ENCODE measurements at regions not wholly inside any gene's neighbourhood (a gene's known extent, or its start where the extent isn't known, plus 50 kb on each side); places are given as distances from the start of the nearest gene placed in this dataset.
A peak's percentile ranks its signal among the peaks of the same experiment; 100 is the strongest.

DNA sequence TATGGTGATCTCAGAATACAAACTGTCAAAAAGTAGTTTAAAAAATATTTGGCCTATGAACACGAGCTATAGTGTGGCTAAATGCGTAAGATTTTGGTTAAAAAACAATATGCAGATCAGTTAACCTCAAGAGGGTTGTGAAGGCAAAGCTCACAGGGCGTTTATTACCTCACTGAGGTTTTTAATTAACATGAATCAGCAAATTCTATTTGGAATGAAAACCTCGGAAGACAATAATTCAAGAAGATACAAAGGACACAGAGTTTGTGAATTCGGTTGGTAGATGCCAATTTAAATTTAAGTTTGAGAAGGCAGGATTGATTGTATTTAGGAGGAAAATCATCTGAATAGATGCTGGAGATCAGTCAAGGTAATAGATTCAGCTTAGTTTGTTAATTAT, 1434.6 kb downstream of the C4orf33 start:
- Histone ChIP-seq H3K27ac (ENCODE audit: low read length) (no peak overlapping the region), H3K27me3 (ENCODE audit: control insufficient read depth, insufficient read depth, low read length) (no peaks in the 10 kb centered on the region), H3K4me1 (ENCODE audit: control insufficient read depth, insufficient read depth, low read length) (no peaks in the 10 kb centered on the region), H3K4me3 (ENCODE audit: low read length) (no peak overlapping the region), H3K9me3 (ENCODE audit: control insufficient read depth, insufficient read depth, low read length) (no peaks in the 10 kb centered on the region), H3K36me3 (ENCODE audit: control insufficient read depth, insufficient read depth, low read length) (no peaks in the 10 kb centered on the region)
- DNase-seq (ENCODE audit: low read depth, low spot score), result no peak
- 100% methylated on average over 1 of the region's 5 CpGs for WGBS (ENCODE audit: insufficient coverage, insufficient read length)

- Histone ChIP-seq H3K27ac (ENCODE audit: low read length) (no peak overlapping the region), H3K4me1 (ENCODE audit: control insufficient read depth, insufficient read depth, low read length) (no peaks in the 10 kb centered on the region), H3K9me3 (ENCODE audit: control insufficient read depth, insufficient read depth, low read length) (no peaks in the 10 kb centered on the region), H3K36me3 (ENCODE audit: control insufficient read depth, insufficient read depth, low read length) (no peaks in the 10 kb centered on the region), H3K27me3 (ENCODE audit: control insufficient read depth, insufficient read depth, low read length) (no peaks in the 10 kb centered on the region), H3K4me3 (ENCODE audit: low read length) (no peak overlapping the region)
- DNase-seq (ENCODE audit: low read depth, low spot score), result no peak
- WGBS (ENCODE audit: insufficient coverage, insufficient read length), result no CpG with 5 or more reads among the region's 1 CpG
Measured at GRCh38 chr4:130534651-130535050, 1438.7 kb downstream of the C4orf33 start.

GRCh38 chr4:130542953-130543352, 1447.0 kb downstream of the C4orf33 start:
- no peaks in the 10 kb centered on the region for H3K4me1 ChIP-seq (ENCODE audit: control insufficient read depth, insufficient read depth, low read length)
- WGBS (ENCODE audit: insufficient coverage, insufficient read length), result no CpG with 5 or more reads among the region's 6 CpGs
- DNase-seq (ENCODE audit: low read depth, low spot score), result no peak

DNA sequence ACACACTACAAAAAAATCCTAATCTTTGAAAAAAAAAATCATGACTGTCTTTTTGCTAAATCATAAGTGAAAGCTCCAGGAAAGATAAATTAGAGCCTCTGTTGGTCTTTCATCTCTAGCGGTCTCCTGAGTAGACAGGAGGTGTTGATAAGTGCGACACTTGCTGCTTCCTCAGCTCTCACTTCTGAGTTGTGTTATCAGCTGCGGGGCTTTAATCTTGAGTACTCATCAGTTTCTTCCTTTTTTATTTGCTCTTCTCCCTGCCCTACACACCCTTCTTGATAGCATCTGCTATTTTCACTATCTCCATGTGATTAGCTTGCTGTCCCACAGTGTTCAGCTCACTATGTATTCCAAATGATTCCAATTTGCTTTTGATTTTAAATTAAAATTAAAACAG, 1449.2 kb downstream of the C4orf33 start:
- Histone ChIP-seq H3K36me3 (ENCODE audit: control insufficient read depth, insufficient read depth, low read length) (no peaks in the 10 kb centered on the region), H3K27ac (ENCODE audit: low read length) (no peak overlapping the region), H3K4me3 (ENCODE audit: low read length) (no peak overlapping the region), H3K27me3 (ENCODE audit: control insufficient read depth, insufficient read depth, low read length) (no peaks in the 10 kb centered on the region), H3K4me1 (ENCODE audit: control insufficient read depth, insufficient read depth, low read length) (no peaks in the 10 kb centered on the region), H3K9me3 (ENCODE audit: control insufficient read depth, insufficient read depth, low read length) (no peaks in the 10 kb centered on the region)
- no peak for DNase-seq (ENCODE audit: low read depth, low spot score)
- no CpG with 5 or more reads among the region's 3 CpGs for WGBS (ENCODE audit: insufficient coverage, insufficient read length)

More at GRCh38 chr4:130542953-130543352, 1447.0 kb downstream of the C4orf33 start:
- Histone ChIP-seq H3K27ac (ENCODE audit: low read length) (no peak overlapping the region), H3K9me3 (ENCODE audit: control insufficient read depth, insufficient read depth, low read length) (no peaks in the 10 kb centered on the region), H3K27me3 (ENCODE audit: control insufficient read depth, insufficient read depth, low read length) (no peaks in the 10 kb centered on the region), H3K36me3 (ENCODE audit: control insufficient read depth, insufficient read depth, low read length) (no peaks in the 10 kb centered on the region), H3K4me3 (ENCODE audit: low read length) (no peak overlapping the region)

DNA sequence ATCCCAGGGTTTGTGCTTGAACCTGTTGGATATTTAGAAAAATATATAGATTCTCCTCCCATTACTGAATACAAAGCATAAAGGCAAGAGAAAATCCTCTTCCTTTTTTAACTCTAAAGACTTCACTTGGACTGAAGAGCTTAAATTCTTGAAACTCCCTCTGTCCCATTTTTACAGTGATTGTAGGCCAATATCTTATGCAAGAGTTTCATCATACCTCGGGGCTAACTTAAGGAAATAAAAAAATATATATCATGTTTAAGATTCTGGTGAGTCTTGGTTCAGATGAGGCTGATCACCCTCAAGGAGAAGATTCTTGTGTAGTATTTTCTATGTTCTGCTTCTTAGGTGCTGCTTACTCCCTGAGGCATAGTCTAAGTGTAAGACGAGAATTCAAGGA, 1449.6 kb downstream of the C4orf33 start:
- no CpG with 5 or more reads among the region's 2 CpGs for WGBS (ENCODE audit: insufficient coverage, insufficient read length)
- H3K4me1 ChIP-seq (ENCODE audit: control insufficient read depth, insufficient read depth, low read length), result no peaks in the 10 kb centered on the region
- no peak overlapping the region for H3K4me3 ChIP-seq (ENCODE audit: low read length)
- no peaks in the 10 kb centered on the region for H3K36me3 ChIP-seq (ENCODE audit: control insufficient read depth, insufficient read depth, low read length)
- H3K9me3 ChIP-seq (ENCODE audit: control insufficient read depth, insufficient read depth, low read length), result no peaks in the 10 kb centered on the region
- no peaks in the 10 kb centered on the region for H3K27me3 ChIP-seq (ENCODE audit: control insufficient read depth, insufficient read depth, low read length)
- no peak overlapping the region for H3K27ac ChIP-seq (ENCODE audit: low read length)
- no peak for DNase-seq (ENCODE audit: low read depth, low spot score)

DNA sequence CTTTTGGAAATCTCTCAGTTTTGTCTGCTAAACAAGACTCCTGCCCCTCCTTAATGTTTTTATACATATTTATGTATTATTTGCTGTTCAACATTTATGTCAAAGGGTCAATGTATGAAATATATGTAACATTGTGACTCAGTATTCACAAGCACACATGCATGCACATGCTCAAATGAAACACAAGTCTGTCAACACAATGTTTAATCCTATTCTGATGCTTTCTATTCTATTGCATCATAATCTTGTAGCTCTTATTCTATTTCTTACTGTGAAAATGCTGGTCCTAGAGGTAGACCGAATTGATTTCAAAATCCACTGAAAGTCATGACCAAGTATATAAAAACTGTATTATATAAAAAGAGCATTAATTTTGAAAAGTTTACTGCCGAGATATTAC, 1463.3 kb downstream of the C4orf33 start:
- H3K4me1 ChIP-seq (ENCODE audit: control insufficient read depth, insufficient read depth, low read length), result no peaks in the 10 kb centered on the region; the same call in 1 of the 2 replicates
- no peak overlapping the region for H3K27ac ChIP-seq (ENCODE audit: low read length)
- H3K9me3 ChIP-seq (ENCODE audit: control insufficient read depth, insufficient read depth, low read length), result no peaks in the 10 kb centered on the region
- DNase-seq (ENCODE audit: low read depth, low spot score), result no peak
- H3K36me3 ChIP-seq (ENCODE audit: control insufficient read depth, insufficient read depth, low read length), result no peaks in the 10 kb centered on the region
- no peaks in the 10 kb centered on the region for H3K27me3 ChIP-seq (ENCODE audit: control insufficient read depth, insufficient read depth, low read length)
- WGBS (ENCODE audit: insufficient coverage, insufficient read length), result no CpG with 5 or more reads among the region's 2 CpGs
- no peak overlapping the region for H3K4me3 ChIP-seq (ENCODE audit: low read length)

- DNase-seq (ENCODE audit: low read depth, low spot score), result peak; percentile 43
- Histone ChIP-seq H3K27ac (ENCODE audit: low read length) (no peak overlapping the region), H3K9me3 (ENCODE audit: control insufficient read depth, insufficient read depth, low read length) (no peaks in the 10 kb centered on the region), H3K4me1 (ENCODE audit: control insufficient read depth, insufficient read depth, low read length) (no peaks in the 10 kb centered on the region; the same call in 1 of the 2 replicates), H3K36me3 (ENCODE audit: control insufficient read depth, insufficient read depth, low read length) (no peaks in the 10 kb centered on the region), H3K27me3 (ENCODE audit: control insufficient read depth, insufficient read depth, low read length) (no peaks in the 10 kb centered on the region), H3K4me3 (ENCODE audit: low read length) (no peak overlapping the region)
- WGBS (ENCODE audit: insufficient coverage, insufficient read length), result no CpG with 5 or more reads among the region's 8 CpGs
Measured at GRCh38 chr4:130563185-130563888, 1467.4 kb downstream of the C4orf33 start.

- Histone ChIP-seq H3K36me3 (ENCODE audit: control insufficient read depth, insufficient read depth, low read length) (no peaks in the 10 kb centered on the region), H3K27me3 (ENCODE audit: control insufficient read depth, insufficient read depth, low read length) (no peaks in the 10 kb centered on the region), H3K4me1 (ENCODE audit: control insufficient read depth, insufficient read depth, low read length) (no peaks in the 10 kb centered on the region; the same call in 1 of the 2 replicates), H3K27ac (ENCODE audit: low read length) (no peak overlapping the region), H3K9me3 (ENCODE audit: control insufficient read depth, insufficient read depth, low read length) (no peaks in the 10 kb centered on the region), H3K4me3 (ENCODE audit: low read length) (no peak overlapping the region)
- no peak for DNase-seq (ENCODE audit: low read depth, low spot score)
- no CpG with 5 or more reads among the region's 1 CpG for WGBS (ENCODE audit: insufficient coverage, insufficient read length)
Measured at GRCh38 chr4:130563889-130564418, 1468.0 kb downstream of the C4orf33 start.

- Histone ChIP-seq H3K9me3 (ENCODE audit: control insufficient read depth, insufficient read depth, low read length) (no peaks in the 10 kb centered on the region), H3K27me3 (ENCODE audit: control insufficient read depth, insufficient read depth, low read length) (no peaks in the 10 kb centered on the region), H3K4me3 (ENCODE audit: low read length) (no peak overlapping the region), H3K36me3 (ENCODE audit: control insufficient read depth, insufficient read depth, low read length) (no peaks in the 10 kb centered on the region), H3K27ac (ENCODE audit: low read length) (no peak overlapping the region), H3K4me1 (ENCODE audit: control insufficient read depth, insufficient read depth, low read length) (no peaks in the 10 kb centered on the region)
- no peak for DNase-seq (ENCODE audit: low read depth, low spot score)
- no CpG with 5 or more reads among the region's 1 CpG for WGBS (ENCODE audit: insufficient coverage, insufficient read length)
Measured at GRCh38 chr4:130568746-130569145, 1472.8 kb downstream of the C4orf33 start.

DNA sequence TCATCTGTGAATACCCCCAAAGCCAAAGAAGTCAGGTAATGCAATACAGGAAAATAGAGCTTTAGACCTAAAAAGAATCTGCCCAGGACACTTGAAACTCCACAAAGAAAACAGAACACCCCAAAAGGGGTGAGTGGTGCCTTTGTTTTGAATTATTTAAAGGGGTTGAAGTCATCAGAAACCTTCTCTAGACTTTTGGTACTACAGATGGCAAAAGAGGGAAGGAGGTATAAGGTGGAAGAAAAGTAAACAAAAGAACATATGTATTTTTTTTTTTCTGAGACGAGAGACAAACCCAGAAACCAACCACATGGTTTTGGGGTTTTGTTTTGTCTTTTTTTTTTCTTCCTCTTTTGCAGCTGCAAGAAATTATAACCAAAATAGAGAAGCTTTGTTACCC, 1477.8 kb downstream of the C4orf33 start:
- WGBS (ENCODE audit: insufficient coverage, insufficient read length), result no CpG with 5 or more reads among the region's 1 CpG

DNA sequence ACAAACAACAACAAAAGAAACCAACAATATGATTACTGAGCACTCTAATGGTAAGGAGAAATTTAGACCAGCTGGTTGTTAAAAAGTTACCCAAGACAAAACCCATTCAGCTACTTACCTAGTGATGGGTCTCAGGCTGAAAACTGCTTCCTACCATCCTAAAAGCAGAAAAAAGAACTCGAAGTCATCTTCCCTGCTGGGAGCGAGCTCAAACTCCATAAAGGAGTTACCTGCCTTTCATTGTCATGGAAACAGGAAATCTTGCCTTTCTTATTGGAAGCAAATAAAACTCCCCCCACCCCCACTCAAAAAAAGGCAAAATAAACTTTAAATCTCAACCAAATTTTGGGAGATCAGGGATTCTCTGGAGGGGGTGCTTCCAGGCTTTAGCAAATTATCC, 1478.3 kb downstream of the C4orf33 start:
- DNase-seq (ENCODE audit: low read depth, low spot score), result no peak
- Histone ChIP-seq H3K4me3 (ENCODE audit: low read length) (no peak overlapping the region), H3K36me3 (ENCODE audit: control insufficient read depth, insufficient read depth, low read length) (no peaks in the 10 kb centered on the region), H3K4me1 (ENCODE audit: control insufficient read depth, insufficient read depth, low read length) (no peaks in the 10 kb centered on the region), H3K9me3 (ENCODE audit: control insufficient read depth, insufficient read depth, low read length) (no peaks in the 10 kb centered on the region), H3K27ac (ENCODE audit: low read length) (no peak overlapping the region), H3K27me3 (ENCODE audit: control insufficient read depth, insufficient read depth, low read length) (no peaks in the 10 kb centered on the region)
- no CpG with 5 or more reads among the region's 2 CpGs for WGBS (ENCODE audit: insufficient coverage, insufficient read length)

More for the DNA sequence above, 1477.8 kb downstream of the C4orf33 start:
- Histone ChIP-seq H3K4me3 (ENCODE audit: low read length) (no peak overlapping the region), H3K27me3 (ENCODE audit: control insufficient read depth, insufficient read depth, low read length) (no peaks in the 10 kb centered on the region), H3K4me1 (ENCODE audit: control insufficient read depth, insufficient read depth, low read length) (no peaks in the 10 kb centered on the region), H3K9me3 (ENCODE audit: control insufficient read depth, insufficient read depth, low read length) (no peaks in the 10 kb centered on the region), H3K27ac (ENCODE audit: low read length) (no peak overlapping the region), H3K36me3 (ENCODE audit: control insufficient read depth, insufficient read depth, low read length) (no peaks in the 10 kb centered on the region)
- no peak for DNase-seq (ENCODE audit: low read depth, low spot score)

Measured in iPS DF 6.9 (cell line).